B cell (primary cell): ENCODE measurements at regions not wholly inside any gene's neighbourhood (a gene's known extent, or its start where the extent isn't known, plus 50 kb on each side); places are given as distances from the start of the nearest gene placed in this dataset.

Source experiments
- CTCF ChIP-seq: fragments of 200-600 bp; IDR thresholded peaks from one replicate; pipeline ENCODE4 v1.8.0; 2022; ENCODE audit warnings: antibody characterized with exemption, mild to moderate bottlenecking
- EZH2 ChIP-seq: IDR thresholded peaks from 2 replicates; pipeline ENCODE4 v1.6.1; 2012; ENCODE audit warnings: borderline replicate concordance, low read depth, mild to moderate bottlenecking, moderate library complexity, low read length; ENCODE audit not compliant: insufficient read depth, poor library complexity, severe bottlenecking

- TF ChIP-seq CTCF (no peak), EZH2 (no peak)
These were observed 1146.7 kb downstream of the IGSF11 start for GRCh38 chr3:117887901-117888300.
